H9 (cell line): ENCODE measurements at regions not wholly inside any gene's neighbourhood (a gene's known extent, or its start where the extent isn't known, plus 50 kb on each side); places are given as distances from the start of the nearest gene placed in this dataset.

Experiments
- DNase-seq: peaks from one replicate; pipeline ENCODE4 v3.0.0-alpha.2; 2017
- H2AFZ ChIP-seq: one replicate; pipeline ENCODE4 v1.6.1; 2013; ENCODE audit warnings: mild to moderate bottlenecking, low read length, control low read depth, moderate library complexity
- H2AK5ac ChIP-seq: 2 replicates; pipeline ENCODE4 v1.6.1; 2013; ENCODE audit warnings: low read length, control low read depth, mixed read lengths; ENCODE audit not compliant: insufficient read length
- H2BK120ac ChIP-seq: one replicate; pipeline ENCODE4 v1.6.1; 2013; ENCODE audit warnings: low read depth, mild to moderate bottlenecking, low read length, control low read depth, inconsistent platforms; ENCODE audit not compliant: poor library complexity, severe bottlenecking
- H2BK12ac ChIP-seq: 2 replicates; pipeline ENCODE4 v1.6.1; 2013; ENCODE audit warnings: low read length, control low read depth, mixed read lengths, low read depth; ENCODE audit not compliant: insufficient read length
- H2BK15ac ChIP-seq: 2 replicates; pipeline ENCODE4 v1.6.1; 2013; ENCODE audit warnings: low read depth, low read length, control low read depth
- H2BK20ac ChIP-seq: one replicate; pipeline ENCODE4 v1.6.1; 2013; ENCODE audit warnings: low read depth, mild to moderate bottlenecking, low read length, control low read depth, inconsistent platforms; ENCODE audit not compliant: poor library complexity, severe bottlenecking
- H2BK5ac ChIP-seq: 2 replicates; pipeline ENCODE4 v1.6.1; 2013; ENCODE audit warnings: low read length, control low read depth, mixed read lengths; ENCODE audit not compliant: insufficient read length
- H3K14ac ChIP-seq: 2 replicates; pipeline ENCODE4 v1.6.1; 2013; ENCODE audit warnings: low read length, control low read depth; ENCODE audit not compliant: insufficient read depth
- H3K18ac ChIP-seq: 2 replicates; pipeline ENCODE4 v1.6.1; 2013; ENCODE audit warnings: low read depth, mild to moderate bottlenecking, mixed read lengths, low read length, control low read depth; ENCODE audit not compliant: insufficient read length
- H3K23ac ChIP-seq: 2 replicates; pipeline ENCODE4 v1.6.1; 2013; ENCODE audit warnings: low read length, control low read depth, mixed read lengths, low read depth; ENCODE audit not compliant: insufficient read length
- H3K23me2 ChIP-seq: 2 replicates; pipeline ENCODE4 v1.6.1; 2013; ENCODE audit warnings: low read depth, mild to moderate bottlenecking, mixed read lengths, low read length, control low read depth; ENCODE audit not compliant: insufficient read length, poor library complexity, severe bottlenecking
- H3K27ac ChIP-seq: 2 replicates; pipeline ENCODE4 v1.5.1; 2013; ENCODE audit warnings: low read length, control low read depth, mixed read lengths, low read depth; ENCODE audit not compliant: insufficient read length
- H3K27me3 ChIP-seq: 2 replicates; pipeline ENCODE4 v1.6.1; 2013; ENCODE audit warnings: low read length, control low read depth, inconsistent platforms; ENCODE audit not compliant: insufficient read depth
- H3K4ac ChIP-seq: 2 replicates; pipeline ENCODE4 v1.6.1; 2013; ENCODE audit warnings: low read depth, mild to moderate bottlenecking, control low read depth, inconsistent platforms, low read length, moderate library complexity
- H3K4me1 ChIP-seq: 2 replicates; pipeline ENCODE4 v1.6.1; 2013; ENCODE audit warnings: low read length, control low read depth, inconsistent platforms; ENCODE audit not compliant: insufficient read depth
- H3K4me2 ChIP-seq: 2 replicates; pipeline ENCODE4 v1.6.1; 2013; ENCODE audit warnings: low read length, control low read depth, mixed read lengths; ENCODE audit not compliant: insufficient read length, insufficient read depth
- H3K56ac ChIP-seq: 2 replicates; pipeline ENCODE4 v1.6.1; 2013; ENCODE audit warnings: low read depth, mild to moderate bottlenecking, mixed read lengths, low read length, control low read depth; ENCODE audit not compliant: insufficient read length
- H3K79me1 ChIP-seq: 2 replicates; pipeline ENCODE4 v1.6.1; 2013; ENCODE audit warnings: low read depth, mild to moderate bottlenecking, moderate library complexity, low read length, control low read depth, inconsistent platforms; ENCODE audit not compliant: insufficient read depth, poor library complexity, severe bottlenecking
- H3K79me2 ChIP-seq: 2 replicates; pipeline ENCODE4 v1.6.1; 2013; ENCODE audit warnings: low read length, control low read depth, inconsistent platforms; ENCODE audit not compliant: insufficient read depth
- H3K9ac ChIP-seq: 2 replicates; pipeline ENCODE4 v1.6.1; 2013; ENCODE audit warnings: low read length, control low read depth, mixed read lengths; ENCODE audit not compliant: insufficient read length; ENCODE audit errors: extremely low read depth
- H3K9me3 ChIP-seq: one replicate; pipeline ENCODE4 v1.6.1; 2013; ENCODE audit warnings: low read depth, low read length, inconsistent platforms; ENCODE audit not compliant: control insufficient read depth
- H3T11ph ChIP-seq: one replicate; pipeline ENCODE4 v1.6.1; 2013; ENCODE audit warnings: mild to moderate bottlenecking, low read length, control low read depth, inconsistent platforms
- H4K20me1 ChIP-seq: one replicate; pipeline ENCODE4 v1.6.1; 2013; ENCODE audit not compliant: control insufficient read depth, insufficient read length, insufficient read depth
- H4K5ac ChIP-seq: 2 replicates; pipeline ENCODE4 v1.6.1; 2013; ENCODE audit warnings: low read depth, mild to moderate bottlenecking, mixed read lengths, low read length, control low read depth; ENCODE audit not compliant: insufficient read length
- H4K8ac ChIP-seq: replicated peaks from 2 replicates; pipeline ENCODE4 v1.6.1; 2013; ENCODE audit warnings: low read length, control low read depth, mixed read lengths, low read depth; ENCODE audit not compliant: insufficient read length
- H4K91ac ChIP-seq: 2 replicates; pipeline ENCODE4 v1.6.1; 2013; ENCODE audit warnings: low read depth, mild to moderate bottlenecking, moderate library complexity, mixed read lengths, low read length, control low read depth; ENCODE audit not compliant: insufficient read length
- H3K27ac Mint-ChIP-seq, 3 experiments: 2 replicates in 2 of 3; 3 replicates in 1 of 3; pipeline ENCODE4 v1.8.0; 2020 to 2021; ENCODE audit warnings: mixed read lengths in 3 of 3, mild to moderate bottlenecking in 1 of 3, moderate library complexity in 1 of 3
- H3K27me3 Mint-ChIP-seq: 2 replicates; pipeline ENCODE4 v1.8.0; 2021; ENCODE audit warnings: low read depth, mild to moderate bottlenecking, moderate library complexity, mixed read lengths
- H3K36me3 Mint-ChIP-seq, 3 experiments: 2 replicates in 2 of 3; 3 replicates in 1 of 3; pipeline ENCODE4 v1.8.0; 2020 to 2021; ENCODE audit warnings: low read depth in 3 of 3, mixed read lengths in 3 of 3; ENCODE audit not compliant: insufficient read depth in 1 of 3
- H3K4me1 Mint-ChIP-seq, 2 experiments: 2 replicates each; pipeline ENCODE4 v1.8.0; 2020; ENCODE audit warnings: mixed read lengths in 2 of 2
- H3K4me3 Mint-ChIP-seq, 2 experiments: 2 replicates in 1 of 2; 3 replicates in 1 of 2; pipeline ENCODE4 v1.8.0; 2020 to 2021; ENCODE audit warnings: mild to moderate bottlenecking in 2 of 2, mixed read lengths in 2 of 2, moderate library complexity in 1 of 2
- H3K9me3 Mint-ChIP-seq, 2 experiments: 2 replicates in 1 of 2; 3 replicates in 1 of 2; pipeline ENCODE4 v1.8.0; 2020; ENCODE audit warnings: mild to moderate bottlenecking in 2 of 2, mixed read lengths in 2 of 2, moderate library complexity in 1 of 2
- CTCF ChIP-seq: fragments of 200-600 bp; sonication (generic); conservative IDR thresholded peaks from 3 replicates; pipeline ENCODE4 v1.8.0; 2021; ENCODE audit warnings: antibody characterized with exemption, mild to moderate bottlenecking
- whole genome bisulfite sequencing: extraction: QIAGEN DNeasy Blood & Tissue Kit; methylation state at CpG from one replicate; pipeline ENCODE4 v1.1.7; 2013; ENCODE audit warnings: missing lambda C conversion rate, low lambda C conversion rate, mixed read lengths; ENCODE audit not compliant: insufficient read length; ENCODE audit errors: extremely low coverage; 5-methylcytosine and 5-hydroxymethylcytosine counted together

- no peaks in the 10 kb centered on the region for H4K20me1 ChIP-seq
- H2BK5ac ChIP-seq: no peak overlapping the region
- H3K18ac ChIP-seq: no peak overlapping the region
- no peaks in the 10 kb centered on the region for H3K79me2 ChIP-seq
- H3K23me2 ChIP-seq: no peaks in the 10 kb centered on the region
- no peak overlapping the region for H3K23ac ChIP-seq
- H3K14ac ChIP-seq: no peak overlapping the region
- H4K91ac ChIP-seq: no peak overlapping the region
- no peak overlapping the region for H2AK5ac ChIP-seq
- H3K4me3 Mint-ChIP-seq: no peak overlapping the region
- no peak overlapping the region for H4K8ac ChIP-seq
- H2BK120ac ChIP-seq: no peak overlapping the region
- peaks cover 6 to 8% of the 10 kb centered on the region in 2 experiments for H3K4me1 Mint-ChIP-seq
- H3K56ac ChIP-seq: no peak overlapping the region
- H3K79me1 ChIP-seq: no peaks in the 10 kb centered on the region
- no peak overlapping the region for H3K27ac ChIP-seq
- no peaks in the 10 kb centered on the region for H3K4me1 ChIP-seq
- no peak overlapping the region for H3K4ac ChIP-seq
- no peak for DNase-seq
- no peak overlapping the region for H4K5ac ChIP-seq
- H2BK15ac ChIP-seq: no peak overlapping the region
- no peak overlapping the region for H2AFZ ChIP-seq
- H3K36me3 Mint-ChIP-seq: peaks cover 1 to 5% (median 5%) of the 10 kb centered on the region in 3 experiments; a peak in 3 of 7 replicates
- no peak overlapping the region for H3K27ac Mint-ChIP-seq
- no peak overlapping the region for H2BK20ac ChIP-seq
- no peak for TF ChIP-seq CTCF
- no peak overlapping the region for H3K4me2 ChIP-seq
- H3K27me3 Mint-ChIP-seq: no peaks in the 10 kb centered on the region
- H3T11ph ChIP-seq: no peak overlapping the region
- H3K9me3 ChIP-seq: no peaks in the 10 kb centered on the region
- H3K9ac ChIP-seq: no peak overlapping the region
- H3K9me3 Mint-ChIP-seq: no peaks in the 10 kb centered on the region
- H3K27me3 ChIP-seq: no peaks in the 10 kb centered on the region
- no peak overlapping the region for H2BK12ac ChIP-seq
- no CpG with 5 or more reads among the region's 7 CpGs for WGBS
Observed at GRCh38 chr10:16292366-16292765, 144.4 kb upstream of the PTER start.
